ENCODE measurements at regions not wholly inside any gene's neighbourhood (a gene's known extent, or its start where the extent isn't known, plus 50 kb on each side); places are given as distances from the start of the nearest gene placed in this dataset.

- TF ChIP-seq GATA2 (IDR thresholded peaks at IDR 0.05; ENCODE audit: low read depth, low read length) (no peak), GATA3 (IDR thresholded peaks at IDR 0.05; ENCODE audit: low read depth, low read length) (no peak)
Observed at GRCh38 chr22:47776329-47776728, 1013.9 kb downstream of the TBC1D22A start.
